NCI-H1930 (cell line): ENCODE measurements at regions not wholly inside any gene's neighbourhood (a gene's known extent, or its start where the extent isn't known, plus 50 kb on each side); places are given as distances from the start of the nearest gene placed in this dataset.
"Not testable (repeated sequence)": the region's sequence is repeated elsewhere in the genome, so short reads cannot be mapped to it uniquely, and the experiment has no call there.

Source experiments
- DNase-seq, 2 experiments: peaks; one replicate each; lab custom pipeline; 2025; lab: John Stamatoyannopoulos, UW

GRCh38 chr2:239818531-239819011 lies 206.6 kb downstream of the NDUFA10 start:
- DNase-seq = no peak

- DNase-seq = no peak
Observed at GRCh38 chr2:239818086-239818485, 207.1 kb downstream of the NDUFA10 start.

GRCh38 chr2:239817468-239818031 lies 207.6 kb downstream of the NDUFA10 start:
- DNase-seq = not testable (repeated sequence)

GRCh38 chr2:239816576-239817467 lies 208.3 kb downstream of the NDUFA10 start:
- DNase-seq = no peak

- no peak for DNase-seq
Observed at GRCh38 chr2:239815671-239816070, 209.5 kb downstream of the NDUFA10 start.

GRCh38 chr2:239814861-239815601 lies 210.1 kb downstream of the NDUFA10 start:
- no peak for DNase-seq

GRCh38 chr2:239814116-239814860 lies 210.9 kb downstream of the NDUFA10 start:
- DNase-seq = no peak

GRCh38 chr2:239813261-239814115 lies 211.7 kb downstream of the NDUFA10 start:
- DNase-seq = no peak

- DNase-seq = no peak
Observed at GRCh38 chr2:239811806-239812560, 213.2 kb downstream of the NDUFA10 start.

- no peak for DNase-seq
Observed at GRCh38 chr2:239811111-239811781, 213.9 kb downstream of the NDUFA10 start.

- no peak for DNase-seq
Observed at GRCh38 chr2:239809391-239809790, 215.8 kb downstream of the NDUFA10 start.

GRCh38 chr2:239807568-239807967 lies 217.6 kb downstream of the NDUFA10 start:
- no peak for DNase-seq

GRCh38 chr2:239806758-239807434 lies 218.2 kb downstream of the NDUFA10 start:
- no peak for DNase-seq

GRCh38 chr2:239806276-239806675 lies 218.9 kb downstream of the NDUFA10 start:
- no peak for DNase-seq

- DNase-seq = no peak
Observed at GRCh38 chr2:239805414-239805813, 219.7 kb downstream of the NDUFA10 start.

- DNase-seq = no peak
Observed at GRCh38 chr2:239805043-239805329, 220.2 kb downstream of the NDUFA10 start.

GRCh38 chr2:239804161-239805042 lies 220.7 kb downstream of the NDUFA10 start:
- DNase-seq = no peak

GRCh38 chr2:239803766-239804115 lies 221.4 kb downstream of the NDUFA10 start:
- no peak for DNase-seq
